Retinal pigment epithelial cell (primary cell): ENCODE measurements at regions not wholly inside any gene's neighbourhood (a gene's known extent, or its start where the extent isn't known, plus 50 kb on each side); places are given as distances from the start of the nearest gene placed in this dataset.

Source experiments
- DNase-seq: peaks from one replicate; pipeline ENCODE4 v3.0.0-alpha.2; 2010; ENCODE audit warnings: low read depth
- H3K4me3 ChIP-seq: 2 replicates; pipeline ENCODE4 v1.5.1; 2011; ENCODE audit warnings: mild to moderate bottlenecking, low read length, control low read depth, moderate library complexity
- TF ChIP-seq, protein P1 (sequence below): conservative IDR thresholded peaks from 2 replicates; pipeline ENCODE4 v1.5.1; 2011; ENCODE audit warnings: low read depth, low read length, control low read depth, inconsistent platforms

DNA sequence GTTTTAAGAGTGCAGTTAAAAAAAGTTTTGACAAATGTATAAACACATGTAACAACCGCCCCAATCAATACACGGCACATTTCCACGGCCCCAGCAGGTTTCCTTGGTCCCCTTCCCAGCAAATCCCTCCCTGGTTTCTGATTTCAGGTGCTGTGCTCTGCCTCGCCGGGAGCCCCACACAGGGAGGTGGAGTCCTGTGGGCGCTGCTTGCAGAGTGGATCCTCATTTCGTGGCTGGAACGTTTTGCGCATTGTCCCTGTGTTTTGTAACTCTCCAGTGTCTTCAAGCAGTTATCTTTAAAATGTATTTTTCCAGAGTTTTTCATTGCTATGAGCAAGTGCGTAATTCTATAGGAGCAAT, 124.8 kb downstream of the GALR1 start:
- TF ChIP-seq, protein P1, sequence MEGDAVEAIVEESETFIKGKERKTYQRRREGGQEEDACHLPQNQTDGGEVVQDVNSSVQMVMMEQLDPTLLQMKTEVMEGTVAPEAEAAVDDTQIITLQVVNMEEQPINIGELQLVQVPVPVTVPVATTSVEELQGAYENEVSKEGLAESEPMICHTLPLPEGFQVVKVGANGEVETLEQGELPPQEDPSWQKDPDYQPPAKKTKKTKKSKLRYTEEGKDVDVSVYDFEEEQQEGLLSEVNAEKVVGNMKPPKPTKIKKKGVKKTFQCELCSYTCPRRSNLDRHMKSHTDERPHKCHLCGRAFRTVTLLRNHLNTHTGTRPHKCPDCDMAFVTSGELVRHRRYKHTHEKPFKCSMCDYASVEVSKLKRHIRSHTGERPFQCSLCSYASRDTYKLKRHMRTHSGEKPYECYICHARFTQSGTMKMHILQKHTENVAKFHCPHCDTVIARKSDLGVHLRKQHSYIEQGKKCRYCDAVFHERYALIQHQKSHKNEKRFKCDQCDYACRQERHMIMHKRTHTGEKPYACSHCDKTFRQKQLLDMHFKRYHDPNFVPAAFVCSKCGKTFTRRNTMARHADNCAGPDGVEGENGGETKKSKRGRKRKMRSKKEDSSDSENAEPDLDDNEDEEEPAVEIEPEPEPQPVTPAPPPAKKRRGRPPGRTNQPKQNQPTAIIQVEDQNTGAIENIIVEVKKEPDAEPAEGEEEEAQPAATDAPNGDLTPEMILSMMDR = no peak
- no peak for DNase-seq
- no peak overlapping the region for H3K4me3 ChIP-seq

- no peak for DNase-seq
- H3K4me3 ChIP-seq = no peak overlapping the region
- TF ChIP-seq, protein P1 = no peak
Observed at GRCh38 chr18:77376043-77376732, 126.5 kb downstream of the GALR1 start.

GRCh38 chr18:77376733-77377094, 127.1 kb downstream of the GALR1 start:
- TF ChIP-seq, protein P1 = no peak
- DNase-seq = no peak
- H3K4me3 ChIP-seq = no peak overlapping the region

DNA sequence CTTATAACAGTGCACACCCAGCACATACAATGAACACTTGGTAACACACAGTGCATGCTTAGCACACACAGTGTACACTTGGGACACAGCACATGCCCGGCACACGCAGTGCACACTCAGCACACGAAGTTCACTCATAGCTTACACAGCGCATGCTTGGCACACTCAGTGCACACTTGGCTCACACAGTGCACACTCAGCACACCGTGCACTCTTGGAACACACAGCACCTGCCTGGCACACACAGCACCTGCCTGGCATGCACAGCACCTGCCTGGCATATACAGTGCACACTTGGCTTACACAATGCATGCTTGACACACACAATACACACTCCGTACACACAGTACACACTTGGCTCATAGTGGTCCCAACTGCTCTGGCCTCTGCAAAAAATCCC, 128.2 kb downstream of the GALR1 start:
- H3K4me3 ChIP-seq = no peak overlapping the region
- no peak for DNase-seq
- TF ChIP-seq, protein P1 = no peak

DNA sequence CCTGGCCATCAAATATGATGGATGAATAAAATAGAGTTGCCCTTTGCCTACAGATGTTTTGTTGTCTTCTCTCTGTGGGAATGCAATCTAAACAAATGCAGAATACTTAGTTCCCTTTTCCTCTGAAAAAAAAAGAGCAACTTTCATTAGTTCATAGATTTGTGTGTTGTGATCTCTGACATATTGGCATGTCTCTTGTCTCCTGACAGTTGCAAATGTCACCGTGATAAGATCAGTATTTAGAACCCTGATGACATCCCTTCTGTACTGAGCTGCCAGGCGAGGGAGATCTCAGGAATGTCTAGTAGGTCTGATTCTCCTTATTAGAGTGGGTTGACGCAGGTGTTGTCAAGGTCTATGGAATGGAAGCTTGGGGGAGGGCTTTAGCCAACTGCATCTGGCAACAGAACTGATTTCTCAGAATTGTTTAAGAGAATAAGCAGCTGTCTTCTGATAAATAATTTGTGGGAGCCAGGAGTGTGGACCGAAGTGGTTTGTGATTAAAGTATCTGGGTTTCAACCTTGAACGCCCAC, 130.4 kb downstream of the GALR1 start:
- no peak for DNase-seq
- H3K4me3 ChIP-seq = no peak overlapping the region
- TF ChIP-seq, protein P1 = no peak

DNA sequence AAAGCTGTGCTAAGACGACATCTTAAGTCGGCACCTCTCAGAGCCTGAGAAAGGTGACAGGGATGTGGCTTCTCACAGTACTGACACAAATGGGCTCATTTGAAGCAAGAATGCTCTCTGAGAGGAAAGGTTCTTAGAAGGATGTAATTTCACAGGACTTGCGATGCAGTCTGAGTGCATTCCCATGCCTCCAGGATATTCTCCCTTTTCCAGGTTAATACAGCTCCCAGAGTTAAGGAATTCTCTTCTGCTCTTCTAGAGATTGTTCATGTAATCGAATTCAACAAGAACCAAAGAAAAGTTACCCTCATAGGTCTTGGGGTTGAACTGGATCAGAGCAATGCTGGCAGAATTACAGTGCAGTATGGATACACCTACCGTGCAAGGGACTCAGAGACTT, 131.0 kb downstream of the GALR1 start:
- H3K4me3 ChIP-seq = no peak overlapping the region
- DNase-seq = no peak
- TF ChIP-seq, protein P1 = no peak

- no peak for DNase-seq
- no peak overlapping the region for H3K4me3 ChIP-seq
- TF ChIP-seq, protein P1 = no peak
Observed at GRCh38 chr18:77392321-77392720, 142.7 kb downstream of the GALR1 start.
